ENCODE measurements at regions not wholly inside any gene's neighbourhood (a gene's known extent, or its start where the extent isn't known, plus 50 kb on each side); places are given as distances from the start of the nearest gene placed in this dataset. TPM values are rescaled to one million over a fixed set of nuclear protein-coding genes. Genes with fewer than 3 reads are reported as not detected.

- Histone ChIP-seq H3K27ac (ENCODE audit: low read length) (no peak overlapping the region), H3K9me3 (ENCODE audit: low read length) (no peaks in the 10 kb centered on the region), H3K36me3 (ENCODE audit: low read depth, low read length) (no peaks in the 10 kb centered on the region), H4K20me1 (ENCODE audit: low read length) (no peaks in the 10 kb centered on the region), H3F3A (ENCODE audit: low read length, unreplicated experiment) (no peaks in the 10 kb centered on the region), H2AFZ (ENCODE audit: low read length) (no peak overlapping the region), H3K79me2 (ENCODE audit: low read length) (no peaks in the 10 kb centered on the region), H3K4me3 (ENCODE audit: low read length) (no peak overlapping the region), H3K9ac (ENCODE audit: low read length) (no peak overlapping the region), H3K27me3 (ENCODE audit: low read length) (no peaks in the 10 kb centered on the region), H3K4me2 (ENCODE audit: low read length) (no peak overlapping the region), H3K9me2 (replicated peaks; ENCODE audit: low read length) (no peaks in the 10 kb centered on the region), H3K4me1 (ENCODE audit: insufficient read depth, low read length) (no peaks in the 10 kb centered on the region)
- no TSS peak for BruUV-seq (replicated peaks)
- ChIA-PET CTCF (no interaction called here), POLR2A (ENCODE audit: unreplicated experiment) (no interaction called here)
- no peak for DNase-seq
- TF ChIP-seq EZH2phosphoT487 (IDR thresholded peaks at IDR 0.05; ENCODE audit: borderline replicate concordance, low read length): no peak
- no peak for TF ChIP-seq CTCF (conservative IDR thresholded peaks at IDR 0.05; ENCODE audit: low read depth, low read length)
- no peak for ATAC-seq
- intact Hi-C loops (cut with micrococcal nuclease): no loop called here
Observed at GRCh38 chr11:28393348-28393747, 285.2 kb downstream of the METTL15 start.

DNA sequence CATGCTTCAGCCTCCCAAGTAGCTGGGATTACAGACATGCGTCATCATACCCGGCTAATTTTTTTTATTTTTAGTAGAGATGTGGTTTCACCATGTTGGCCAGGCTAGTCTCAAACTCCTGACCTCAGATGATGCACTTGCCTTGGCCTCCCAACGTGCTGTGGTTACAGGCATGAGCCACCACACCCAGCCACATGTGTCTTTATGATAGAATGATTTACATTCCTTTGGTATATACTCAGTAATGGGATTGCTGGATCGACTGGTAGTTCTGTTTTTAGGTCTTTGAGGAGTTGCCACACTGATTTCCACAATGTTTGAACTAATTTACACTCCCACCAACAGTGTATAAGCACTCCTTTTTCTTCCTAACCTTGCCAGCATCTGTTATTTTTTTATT, 276.2 kb downstream of the METTL15 start:
- no TSS peak for BruUV-seq (replicated peaks)
- CTCF ChIA-PET: no interaction called here
- Histone ChIP-seq H3K36me3 (ENCODE audit: low read depth, low read length) (no peaks in the 10 kb centered on the region; the same call in 1 of the 2 replicates), H3K4me3 (ENCODE audit: low read length) (no peak overlapping the region), H4K20me1 (ENCODE audit: low read length) (no peaks in the 10 kb centered on the region), H3K27ac (ENCODE audit: low read length) (peak overlapping the region; percentile 25), H3K79me2 (ENCODE audit: low read length) (no peaks in the 10 kb centered on the region), H3K27me3 (ENCODE audit: low read length) (no peaks in the 10 kb centered on the region), H2AFZ (ENCODE audit: low read length) (no peak overlapping the region), H3K4me1 (ENCODE audit: insufficient read depth, low read length) (peaks cover 4% of the 10 kb centered on the region; the same call in 1 of the 2 replicates), H3K9me2 (replicated peaks; ENCODE audit: low read length) (no peaks in the 10 kb centered on the region), H3K4me2 (ENCODE audit: low read length) (no peak overlapping the region), H3K9me3 (ENCODE audit: low read length) (no peaks in the 10 kb centered on the region), H3K9ac (ENCODE audit: low read length) (no peak overlapping the region), H3F3A (ENCODE audit: low read length, unreplicated experiment) (no peaks in the 10 kb centered on the region)
- DNase-seq (peak; percentile 67), ATAC-seq (no peak)
- no peak for TF ChIP-seq EZH2phosphoT487 (IDR thresholded peaks at IDR 0.05; ENCODE audit: borderline replicate concordance, low read length)
- no peak for TF ChIP-seq CTCF (conservative IDR thresholded peaks at IDR 0.05; ENCODE audit: low read depth, low read length)
- no peak for TF ChIP-seq EZH2 (IDR thresholded peaks at IDR 0.05; ENCODE audit: low read length, unreplicated experiment)
- intact Hi-C loops (cut with micrococcal nuclease): no loop called here
- POLR2A ChIA-PET (ENCODE audit: unreplicated experiment): no interaction called here

GRCh38 chr11:28383456-28383855, 275.3 kb downstream of the METTL15 start:
- Histone ChIP-seq H3K27ac (ENCODE audit: low read length) (no peak overlapping the region), H3K9me3 (ENCODE audit: low read length) (no peaks in the 10 kb centered on the region), H3F3A (ENCODE audit: low read length, unreplicated experiment) (no peaks in the 10 kb centered on the region), H3K9ac (ENCODE audit: low read length) (no peak overlapping the region), H3K4me3 (ENCODE audit: low read length) (no peak overlapping the region), H3K9me2 (replicated peaks; ENCODE audit: low read length) (no peaks in the 10 kb centered on the region), H3K27me3 (ENCODE audit: low read length) (no peaks in the 10 kb centered on the region), H3K4me1 (ENCODE audit: insufficient read depth, low read length) (peaks cover 4% of the 10 kb centered on the region; the same call in 1 of the 2 replicates), H3K79me2 (ENCODE audit: low read length) (no peaks in the 10 kb centered on the region), H2AFZ (ENCODE audit: low read length) (no peak overlapping the region), H3K4me2 (ENCODE audit: low read length) (no peak overlapping the region), H3K36me3 (ENCODE audit: low read depth, low read length) (no peaks in the 10 kb centered on the region; the same call in 1 of the 2 replicates), H4K20me1 (ENCODE audit: low read length) (no peaks in the 10 kb centered on the region)
- BruUV-seq (replicated peaks): no TSS peak
- DNase-seq (no peak), ATAC-seq (no peak)
- TF ChIP-seq EZH2 (IDR thresholded peaks at IDR 0.05; ENCODE audit: low read length, unreplicated experiment) (no peak), EZH2phosphoT487 (IDR thresholded peaks at IDR 0.05; ENCODE audit: borderline replicate concordance, low read length) (no peak), CTCF (conservative IDR thresholded peaks at IDR 0.05; ENCODE audit: low read depth, low read length) (no peak)
- CTCF ChIA-PET: no interaction called here
- POLR2A ChIA-PET (ENCODE audit: unreplicated experiment): no interaction called here
- intact Hi-C loops (cut with micrococcal nuclease): no loop called here

Small RNA genes in the stretch of these regions (microRNA-seq; reads per million reads assigned to microRNA genes)
- not detected for gene MIR8068 (ENCODE audit: unreplicated experiment)
